ENCODE measurements at regions not wholly inside any gene's neighbourhood (a gene's known extent, or its start where the extent isn't known, plus 50 kb on each side); places are given as distances from the start of the nearest gene placed in this dataset.

- no peak for TF ChIP-seq CTCF (conservative IDR thresholded peaks at IDR 0.05; ENCODE audit: low read length)
- no peak for TF ChIP-seq EZH2phosphoT487 (IDR thresholded peaks at IDR 0.05; ENCODE audit: borderline replicate concordance, low read depth, low read length)
These were observed 107.4 kb downstream of the KLF5 start for GRCh38 chr13:73166204-73166603.
